T-helper 1 cell treated with Interleukin-12 subunit alpha and Interleukin-12 subunit beta and Interleukin-4 antibody, amounts not matched to agents 30 ng/mL and 1 ng/mL, for 36 hours (primary cell): ENCODE measurements at regions not wholly inside any gene's neighbourhood (a gene's known extent, or its start where the extent isn't known, plus 50 kb on each side); places are given as distances from the start of the nearest gene placed in this dataset.
"Not testable (repeated sequence)": the region's sequence is repeated elsewhere in the genome, so short reads cannot be mapped to it uniquely, and the experiment has no call there.

ENCODE experiments used
- intact Hi-C: fragments of 100-400 bp; cut with micrococcal nuclease; formaldehyde crosslinking; loops from one replicate; pipeline ENCODE4 v1.15.1; 2024

- intact Hi-C loops = no loop called here
These were observed 139.1 kb downstream of the AHR start for GRCh38 chr7:17437586-17437985.

GRCh38 chr7:17440025-17440784, 141.8 kb downstream of the AHR start:
- intact Hi-C loops = not testable (repeated sequence)

- intact Hi-C loops = no loop called here
These were observed 142.4 kb downstream of the AHR start for GRCh38 chr7:17440831-17441230.

DNA sequence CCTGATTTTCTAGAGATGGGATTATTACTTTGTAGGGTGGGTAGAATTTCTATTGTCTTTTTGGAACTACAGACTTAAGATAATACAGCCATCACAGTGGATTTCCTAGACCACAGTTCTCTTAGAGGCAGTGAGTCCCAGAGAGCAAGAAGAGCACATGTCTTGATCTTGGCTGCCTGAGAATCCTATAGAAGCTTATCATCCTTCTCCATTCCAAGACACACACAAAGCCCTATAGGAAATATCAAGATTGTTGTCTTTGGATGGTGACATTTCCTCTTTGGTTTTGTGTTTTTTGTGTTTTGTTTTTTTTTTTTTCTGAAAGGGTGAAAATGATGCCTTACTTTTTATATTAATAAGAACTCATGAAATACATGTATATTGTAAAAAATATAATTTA, 143.1 kb downstream of the AHR start:
- intact Hi-C loops = no loop called here

GRCh38 chr7:17444151-17444550, 145.7 kb downstream of the AHR start:
- intact Hi-C loops = no loop called here

DNA sequence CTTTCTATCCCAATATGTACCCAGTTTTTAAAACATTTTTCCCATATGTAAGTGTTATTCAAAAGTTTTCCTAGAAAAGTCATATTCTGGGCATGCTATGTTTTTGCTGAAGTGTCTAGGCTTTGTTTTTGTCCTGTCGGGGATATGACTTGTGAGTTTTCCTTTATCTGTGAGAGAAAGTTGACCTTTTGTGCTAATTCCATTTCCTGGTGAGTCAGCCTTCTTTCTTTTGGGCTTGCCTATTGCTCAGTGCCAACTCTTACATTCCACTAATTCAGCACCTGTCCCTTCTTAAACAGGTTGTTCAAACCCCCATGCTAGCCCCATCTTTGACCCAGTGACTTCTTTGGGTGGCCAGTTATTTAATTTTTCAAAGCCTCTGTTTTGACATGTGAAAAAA, 146.2 kb downstream of the AHR start:
- intact Hi-C loops = no loop called here

GRCh38 chr7:17446340-17446739, 147.9 kb downstream of the AHR start:
- intact Hi-C loops = no loop called here

DNA sequence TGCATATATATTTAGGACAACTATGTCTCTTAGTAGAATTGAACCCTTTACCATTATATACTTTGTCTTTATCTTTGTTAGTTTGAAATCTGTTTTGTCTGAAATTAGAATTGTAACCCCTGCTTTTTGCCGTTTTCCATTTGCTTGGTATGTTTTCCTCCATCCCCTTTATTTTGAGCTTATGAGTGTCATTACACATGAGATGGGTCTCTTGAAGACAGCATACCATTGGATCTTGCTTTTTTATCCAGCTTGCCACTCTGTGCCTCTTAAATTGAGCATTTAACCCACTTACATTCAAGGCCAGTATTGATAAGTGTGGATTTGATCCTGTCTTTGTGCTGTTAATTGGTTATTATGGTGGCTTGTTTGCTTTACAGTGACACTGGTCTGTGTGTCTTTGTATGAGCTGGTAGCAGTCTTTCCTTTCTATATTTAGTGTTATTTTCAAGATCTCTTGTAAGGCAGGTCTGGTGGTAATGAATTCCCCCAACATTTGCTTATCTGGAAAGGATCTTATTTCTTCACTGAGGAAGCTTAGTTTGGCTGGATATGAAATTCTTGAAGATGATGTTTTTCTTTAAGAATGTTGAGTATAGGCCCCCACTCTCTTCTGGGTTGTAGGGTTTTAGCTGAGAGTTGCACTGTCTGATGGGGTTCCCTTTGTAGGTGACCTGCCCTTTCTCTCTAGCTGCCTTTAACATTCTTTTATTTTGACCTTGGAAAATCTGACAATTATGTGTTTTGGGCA, 149.5 kb downstream of the AHR start:
- intact Hi-C loops = no loop called here

GRCh38 chr7:17448479-17449423, 150.3 kb downstream of the AHR start:
- intact Hi-C loops = no loop called here

- intact Hi-C loops = no loop called here
These were observed 158.1 kb downstream of the AHR start for GRCh38 chr7:17456541-17456940.

DNA sequence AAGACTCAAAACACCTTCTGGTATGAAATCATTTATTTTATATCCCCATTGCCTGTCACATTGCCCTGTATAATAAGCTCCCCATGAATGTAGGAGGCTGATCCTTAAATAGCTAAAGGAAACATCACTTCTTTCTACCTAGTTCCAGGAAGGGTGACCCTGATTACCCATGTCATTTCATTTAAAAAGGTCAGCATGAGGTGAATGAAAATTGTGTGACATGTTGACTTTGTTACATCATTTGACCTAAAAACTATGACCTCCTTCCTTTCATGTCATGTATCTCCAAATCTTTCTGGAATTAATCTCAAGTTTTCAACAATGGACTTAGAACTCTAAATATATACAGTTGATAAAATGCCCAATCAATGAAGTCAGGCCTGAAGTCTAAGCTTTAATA, 161.5 kb downstream of the AHR start:
- intact Hi-C loops = no loop called here

GRCh38 chr7:17460665-17461064, 162.2 kb downstream of the AHR start:
- intact Hi-C loops = no loop called here

DNA sequence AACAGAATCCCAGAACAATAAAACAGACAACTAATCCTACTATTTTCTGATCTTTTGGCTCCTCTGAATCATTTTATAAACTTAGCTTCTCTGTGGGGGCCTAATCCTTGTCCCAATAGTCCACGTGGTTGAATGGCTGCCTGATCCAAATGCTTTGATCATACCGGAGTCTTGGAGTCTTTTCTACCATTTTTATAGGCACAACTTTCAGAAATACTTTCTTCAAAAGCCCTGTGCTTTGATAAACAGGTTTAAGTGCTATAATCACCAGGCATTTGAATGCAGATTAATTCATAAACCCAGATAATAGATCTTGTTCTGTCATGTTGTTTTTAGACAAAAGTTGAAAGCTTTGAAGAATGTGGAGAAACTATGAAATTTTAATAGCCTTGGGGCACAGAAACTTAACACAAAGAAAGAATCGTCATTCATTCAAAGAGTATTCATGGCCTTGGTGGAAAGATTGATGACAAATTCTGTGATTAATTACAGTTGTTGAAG, 163.7 kb downstream of the AHR start:
- intact Hi-C loops = no loop called here

- intact Hi-C loops = no loop called here
These were observed 165.1 kb downstream of the AHR start for GRCh38 chr7:17463511-17464085.

DNA sequence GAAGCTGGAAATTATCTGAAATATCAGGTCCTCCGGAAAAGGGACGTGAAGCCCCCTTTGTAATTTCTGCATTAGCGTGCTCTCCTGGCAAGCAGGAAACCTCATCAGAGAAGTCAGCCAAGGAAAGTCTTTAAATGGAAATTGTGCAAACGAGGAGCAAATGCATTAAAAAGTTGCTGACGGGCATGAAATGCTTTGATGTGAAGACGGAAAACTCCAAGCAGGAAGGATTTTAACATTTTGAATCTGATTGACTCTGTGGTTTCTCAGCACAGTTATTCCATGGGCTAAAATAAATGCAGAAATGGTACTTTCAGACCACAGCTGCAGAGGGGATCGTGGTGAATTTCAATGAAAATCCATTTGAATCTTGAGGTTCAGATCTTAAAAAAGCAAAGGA, 167.8 kb downstream of the AHR start:
- intact Hi-C loops = no loop called here

GRCh38 chr7:17467386-17467945, 169.0 kb downstream of the AHR start:
- intact Hi-C loops = no loop called here

DNA sequence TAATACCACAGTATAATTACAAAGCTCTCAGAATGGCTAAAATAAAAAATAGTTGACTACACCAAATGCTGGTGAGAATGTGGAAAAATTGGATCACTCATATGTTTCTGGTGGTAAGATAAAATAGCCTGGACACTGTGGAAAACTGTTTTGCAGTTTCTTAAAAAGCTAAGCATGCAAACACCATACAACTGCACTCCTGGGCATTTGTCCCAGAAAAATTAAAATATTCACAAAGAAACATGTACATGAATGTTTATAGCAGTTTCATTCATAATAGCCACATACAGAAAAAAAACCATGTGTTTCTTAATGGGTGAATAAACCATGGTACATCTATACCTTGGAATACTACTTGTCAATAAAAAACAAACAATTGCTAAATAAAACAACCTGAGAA, 172.9 kb downstream of the AHR start:
- intact Hi-C loops = no loop called here

DNA sequence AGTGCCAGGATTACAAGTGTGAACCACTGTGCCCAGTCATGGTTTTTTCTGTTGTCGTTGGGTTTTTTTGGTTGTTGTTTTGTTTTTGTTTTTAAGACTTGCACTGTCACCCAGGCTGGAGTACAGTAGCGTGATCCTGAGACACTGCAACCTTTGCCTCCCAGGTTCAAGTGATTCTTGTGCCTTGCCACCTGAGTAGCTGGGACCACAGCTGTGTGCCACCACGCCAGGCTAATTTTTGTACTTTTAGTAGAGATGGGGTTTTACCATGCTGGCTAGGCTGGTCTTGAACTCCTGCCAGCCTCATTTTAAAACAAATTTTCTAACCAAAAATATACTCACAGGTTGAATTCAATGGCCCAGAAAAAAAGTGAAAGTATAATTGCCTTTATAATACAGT, 174.1 kb downstream of the AHR start:
- intact Hi-C loops = no loop called here

GRCh38 chr7:17472939-17473338, 174.5 kb downstream of the AHR start:
- intact Hi-C loops = no loop called here

DNA sequence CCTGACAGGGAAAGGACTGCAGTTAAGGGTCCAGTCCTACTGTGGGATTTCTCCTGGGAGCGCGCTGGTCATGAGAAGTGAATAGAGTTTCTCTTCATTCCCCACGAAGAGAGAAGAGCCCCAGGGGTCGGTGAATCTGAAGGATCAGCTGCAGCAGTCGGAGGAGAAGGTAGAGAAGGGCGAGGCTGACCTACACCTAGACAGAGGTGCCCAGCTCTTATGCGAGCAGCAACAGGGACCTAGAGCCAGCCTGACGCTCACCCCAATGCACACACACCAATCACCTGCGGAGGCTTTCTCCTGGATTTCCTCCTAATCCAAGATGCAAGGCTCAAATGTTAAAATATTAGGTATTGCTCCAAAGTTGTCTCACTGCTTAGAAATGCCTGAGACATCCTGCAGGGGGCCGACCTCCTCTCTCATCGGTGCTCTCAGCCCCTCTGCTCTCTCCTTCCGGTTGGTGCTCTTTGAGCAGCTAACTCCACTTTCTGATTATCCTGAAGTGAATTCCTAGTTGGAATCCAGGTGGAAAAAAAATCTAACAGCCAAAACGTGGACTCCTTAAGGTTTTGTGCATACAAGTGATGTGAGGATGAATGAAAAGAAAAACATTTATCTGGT, 176.4 kb downstream of the AHR start:
- intact Hi-C loops = no loop called here

- intact Hi-C loops = no loop called here
These were observed 178.7 kb downstream of the AHR start for GRCh38 chr7:17477182-17477581.
